C4-2B (cell line): ENCODE measurements at regions not wholly inside any gene's neighbourhood (a gene's known extent, or its start where the extent isn't known, plus 50 kb on each side); places are given as distances from the start of the nearest gene placed in this dataset.

Experiments
- H3K27ac ChIP-seq: fragments of 450-650 bp; 2 replicates; pipeline ENCODE4 v1.5.1; 2017
- CTCF ChIP-seq: fragments of 450-650 bp; conservative IDR thresholded peaks from 2 replicates; pipeline ENCODE4 v1.5.1; 2017; ENCODE audit warnings: mild to moderate bottlenecking
- ZFX ChIP-seq: fragments of 450-650 bp; IDR thresholded peaks from 2 replicates; pipeline ENCODE4 v1.6.1; 2017

- no peak overlapping the region for H3K27ac ChIP-seq
- TF ChIP-seq CTCF (no peak), ZFX (no peak)
Observed at GRCh38 chr11:45079075-45079444, 67.4 kb upstream of the PRDM11 start.

GRCh38 chr11:45079567-45079942, 66.9 kb upstream of the PRDM11 start:
- no peak overlapping the region for H3K27ac ChIP-seq

GRCh38 chr11:45079943-45080719, 66.3 kb upstream of the PRDM11 start:
- no peak overlapping the region for H3K27ac ChIP-seq
- no peak for TF ChIP-seq CTCF
- TF ChIP-seq ZFX, result no peak

More at GRCh38 chr11:45079567-45079942, 66.9 kb upstream of the PRDM11 start:
- TF ChIP-seq CTCF, result no peak
- no peak for TF ChIP-seq ZFX

- H3K27ac ChIP-seq, result no peak overlapping the region
- TF ChIP-seq CTCF (no peak), ZFX (no peak)
Observed at GRCh38 chr11:45082744-45083543, 63.5 kb upstream of the PRDM11 start.

GRCh38 chr11:45083544-45084087, 62.8 kb upstream of the PRDM11 start:
- no peak overlapping the region for H3K27ac ChIP-seq
- TF ChIP-seq ZFX, result no peak
- peak; percentile 63 for TF ChIP-seq CTCF

GRCh38 chr11:45085646-45086501, 60.6 kb upstream of the PRDM11 start:
- H3K27ac ChIP-seq, result no peak overlapping the region
- no peak for TF ChIP-seq ZFX
- no peak for TF ChIP-seq CTCF
